ENCODE measurements at regions not wholly inside any gene's neighbourhood (a gene's known extent, or its start where the extent isn't known, plus 50 kb on each side); places are given as distances from the start of the nearest gene placed in this dataset.

- Histone ChIP-seq H3K4me3 (replicated peaks in 1 of 3) (no peak overlapping the region), H3K27ac (no peak overlapping the region), H3K36me3 (no peaks in the 10 kb centered on the region), H3K27me3 (no peaks in the 10 kb centered on the region), H3K4me1 (no peaks in the 10 kb centered on the region), H3K9me3 (no peaks in the 10 kb centered on the region)
- 83 to 86% methylated on average over 3 of the region's 3 CpGs for WGBS, 2 donors
- DNase-seq, result no peak
- TF ChIP-seq POLR2A (IDR thresholded peaks at IDR 0.05) (no peak), CTCF (IDR thresholded peaks at IDR 0.05) (no peak)
- intact Hi-C loops (cut with DNase I), result no loop called here
Measured at GRCh38 chr17:53387745-53388144, 435.0 kb upstream of the KIF2B start.

GRCh38 chr17:53353919-53354351 lies 468.8 kb upstream of the KIF2B start:
- peak; percentile 57 to 71 for DNase-seq
- Histone ChIP-seq H3K36me3 (no peaks in the 10 kb centered on the region), H3K4me3 (replicated peaks in 1 of 3) (no peak overlapping the region), H3K27me3 (no peaks in the 10 kb centered on the region), H3K4me1 (no peaks in the 10 kb centered on the region), H3K9me3 (no peaks in the 10 kb centered on the region), H3K27ac (no peak overlapping the region)
- WGBS, 2 donors, result 21 to 23% methylated on average over 3 of the region's 3 CpGs
- intact Hi-C loops (cut with DNase I), result no loop called here
- no peak for TF ChIP-seq POLR2A (IDR thresholded peaks at IDR 0.05)
- no peak for TF ChIP-seq CTCF (IDR thresholded peaks at IDR 0.05)

- intact Hi-C loops (cut with DNase I), result no loop called here
- H3K36me3 ChIP-seq, result no peaks in the 10 kb centered on the region
- DNase-seq, result no peak
- no peaks in the 10 kb centered on the region for H3K4me1 ChIP-seq
- H3K27me3 ChIP-seq, result no peaks in the 10 kb centered on the region
- H3K27ac ChIP-seq, result no peak overlapping the region
- TF ChIP-seq CTCF (IDR thresholded peaks at IDR 0.05), result no peak
- no peak for TF ChIP-seq POLR2A (IDR thresholded peaks at IDR 0.05)
- no peak overlapping the region for H3K4me3 ChIP-seq (replicated peaks in 1 of 3)
- 85 to 92% methylated on average over 1 of the region's 1 CpG for WGBS, 2 donors
- H3K9me3 ChIP-seq, result no peaks in the 10 kb centered on the region
Measured at GRCh38 chr17:53344778-53345177, 477.9 kb upstream of the KIF2B start.

- Histone ChIP-seq H3K27me3 (no peaks in the 10 kb centered on the region), H3K27ac (no peak overlapping the region), H3K9me3 (no peaks in the 10 kb centered on the region), H3K4me3 (replicated peaks in 1 of 3) (no peak overlapping the region), H3K36me3 (no peaks in the 10 kb centered on the region), H3K4me1 (no peaks in the 10 kb centered on the region)
- no peak for TF ChIP-seq CTCF (IDR thresholded peaks at IDR 0.05)
- TF ChIP-seq POLR2A (IDR thresholded peaks at IDR 0.05), result no peak
- 79 to 83% methylated on average over 3 to 4 of the region's 4 CpGs for WGBS, 2 donors
- no peak for DNase-seq
- intact Hi-C loops (cut with DNase I), result no loop called here
Measured at GRCh38 chr17:53336281-53336680, 486.4 kb upstream of the KIF2B start.

GRCh38 chr17:53335443-53335842 lies 487.3 kb upstream of the KIF2B start:
- no peaks in the 10 kb centered on the region for H3K36me3 ChIP-seq
- H3K4me3 ChIP-seq (replicated peaks in 1 of 3), result no peak overlapping the region
- H3K4me1 ChIP-seq, result no peaks in the 10 kb centered on the region
- WGBS, 2 donors, result 97 to 98% methylated on average over 1 of the region's 1 CpG
- intact Hi-C loops (cut with DNase I), result no loop called here
- no peaks in the 10 kb centered on the region for H3K9me3 ChIP-seq
- no peaks in the 10 kb centered on the region for H3K27me3 ChIP-seq
- TF ChIP-seq CTCF (IDR thresholded peaks at IDR 0.05), result no peak
- H3K27ac ChIP-seq, result no peak overlapping the region
- DNase-seq, result no peak

All from thyroid gland (tissue), 4 donors.